OCI-LY7 (cell line): ENCODE measurements at regions not wholly inside any gene's neighbourhood (a gene's known extent, or its start where the extent isn't known, plus 50 kb on each side); places are given as distances from the start of the nearest gene placed in this dataset.

Experiments used
- EZH2phosphoT487 ChIP-seq: fragments of 200-600 bp; sonication (generic); IDR thresholded peaks from 2 replicates; pipeline ENCODE4 v1.6.1; 2018; ENCODE audit warnings: low read depth, borderline replicate concordance, mild to moderate bottlenecking, mixed run types, antibody characterized with exemption, low read length, moderate library complexity, mixed read lengths
- TF ChIP-seq, protein P1 (sequence below): fragments of 200-600 bp; sonication (generic); conservative IDR thresholded peaks from 2 replicates; pipeline ENCODE4 v1.5.1; 2014; ENCODE audit warnings: mild to moderate bottlenecking, antibody characterized with exemption, low read length, moderate library complexity, mixed read lengths

DNA sequence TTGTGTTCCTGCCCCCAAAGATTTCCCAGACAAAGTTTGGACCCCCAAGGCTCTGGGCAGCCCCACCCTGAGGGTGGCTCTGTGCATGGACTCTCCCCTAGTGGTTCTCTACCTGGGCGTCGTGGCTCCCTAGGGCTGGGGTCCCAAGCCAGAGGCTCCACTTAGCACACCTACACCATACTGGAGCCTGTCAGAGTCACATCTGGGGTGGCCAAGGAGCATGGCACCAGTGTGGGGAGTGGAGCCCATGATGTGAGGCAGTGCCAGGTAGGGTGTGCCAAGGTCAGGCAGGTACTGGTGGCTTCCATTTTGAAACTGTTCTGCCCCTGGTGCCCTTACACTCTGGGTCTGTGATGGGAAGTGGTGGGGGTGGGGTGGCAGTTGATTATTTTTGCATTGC lies 109.9 kb upstream of the GNAO1 start:
- TF ChIP-seq, protein P1, sequence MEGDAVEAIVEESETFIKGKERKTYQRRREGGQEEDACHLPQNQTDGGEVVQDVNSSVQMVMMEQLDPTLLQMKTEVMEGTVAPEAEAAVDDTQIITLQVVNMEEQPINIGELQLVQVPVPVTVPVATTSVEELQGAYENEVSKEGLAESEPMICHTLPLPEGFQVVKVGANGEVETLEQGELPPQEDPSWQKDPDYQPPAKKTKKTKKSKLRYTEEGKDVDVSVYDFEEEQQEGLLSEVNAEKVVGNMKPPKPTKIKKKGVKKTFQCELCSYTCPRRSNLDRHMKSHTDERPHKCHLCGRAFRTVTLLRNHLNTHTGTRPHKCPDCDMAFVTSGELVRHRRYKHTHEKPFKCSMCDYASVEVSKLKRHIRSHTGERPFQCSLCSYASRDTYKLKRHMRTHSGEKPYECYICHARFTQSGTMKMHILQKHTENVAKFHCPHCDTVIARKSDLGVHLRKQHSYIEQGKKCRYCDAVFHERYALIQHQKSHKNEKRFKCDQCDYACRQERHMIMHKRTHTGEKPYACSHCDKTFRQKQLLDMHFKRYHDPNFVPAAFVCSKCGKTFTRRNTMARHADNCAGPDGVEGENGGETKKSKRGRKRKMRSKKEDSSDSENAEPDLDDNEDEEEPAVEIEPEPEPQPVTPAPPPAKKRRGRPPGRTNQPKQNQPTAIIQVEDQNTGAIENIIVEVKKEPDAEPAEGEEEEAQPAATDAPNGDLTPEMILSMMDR = no peak
- TF ChIP-seq EZH2phosphoT487 = no peak
